IPS-11a (cell line): ENCODE measurements at regions not wholly inside any gene's neighbourhood (a gene's known extent, or its start where the extent isn't known, plus 50 kb on each side); places are given as distances from the start of the nearest gene placed in this dataset.
"Not testable (repeated sequence)": the region's sequence is repeated elsewhere in the genome, so short reads cannot be mapped to it uniquely, and the experiment has no call there.

Source experiments
- H3K4me3 ChIP-seq: one replicate; pipeline ENCODE4 v1.5.1; 2013; ENCODE audit warnings: low read depth, low read length, control low read depth

- H3K4me3 ChIP-seq = no peak overlapping the region
These were observed 788.9 kb downstream of the TBC1D32 start for GRCh38 chr6:120545353-120545752.

DNA sequence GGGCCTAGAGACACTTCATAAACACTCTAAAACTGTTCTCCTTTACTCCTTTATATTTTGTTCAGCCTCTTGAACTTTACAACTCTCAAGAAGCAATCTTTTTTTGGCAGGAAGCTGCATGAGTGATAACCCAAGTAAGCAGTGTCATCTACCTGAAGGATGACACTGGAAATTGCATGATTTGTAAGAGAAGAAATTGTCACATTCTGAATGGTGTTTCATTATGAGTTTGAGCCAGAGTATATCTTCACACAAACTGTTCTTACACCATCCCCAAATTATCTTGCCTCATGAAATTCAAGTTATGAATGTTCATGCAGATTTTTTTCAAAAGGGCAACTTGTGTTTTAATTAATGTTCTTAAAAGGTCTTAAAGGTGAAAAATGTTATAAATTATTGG is 799.3 kb downstream of the TBC1D32 start:
- no peak overlapping the region for H3K4me3 ChIP-seq

- no peak overlapping the region for H3K4me3 ChIP-seq
These were observed 807.7 kb downstream of the TBC1D32 start for GRCh38 chr6:120526576-120526975.

DNA sequence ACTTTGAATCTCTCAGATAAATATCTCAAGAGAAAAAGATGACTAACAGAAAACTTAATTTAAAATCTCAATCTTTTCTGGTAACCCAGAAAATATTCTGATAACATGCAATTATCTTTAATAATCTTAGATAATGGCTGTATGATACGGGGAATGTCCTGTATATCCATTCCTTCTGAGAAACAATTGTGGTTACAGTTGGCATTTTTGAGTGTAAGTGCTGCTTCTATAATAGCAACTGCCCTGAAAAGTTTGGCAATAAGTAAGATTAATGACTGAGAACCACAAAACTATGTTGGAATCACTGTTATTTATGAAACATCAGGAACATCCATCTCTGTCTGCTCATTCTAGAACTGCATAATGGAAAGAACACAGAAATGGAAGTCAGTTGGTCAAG is 819.7 kb downstream of the TBC1D32 start:
- no peak overlapping the region for H3K4me3 ChIP-seq

DNA sequence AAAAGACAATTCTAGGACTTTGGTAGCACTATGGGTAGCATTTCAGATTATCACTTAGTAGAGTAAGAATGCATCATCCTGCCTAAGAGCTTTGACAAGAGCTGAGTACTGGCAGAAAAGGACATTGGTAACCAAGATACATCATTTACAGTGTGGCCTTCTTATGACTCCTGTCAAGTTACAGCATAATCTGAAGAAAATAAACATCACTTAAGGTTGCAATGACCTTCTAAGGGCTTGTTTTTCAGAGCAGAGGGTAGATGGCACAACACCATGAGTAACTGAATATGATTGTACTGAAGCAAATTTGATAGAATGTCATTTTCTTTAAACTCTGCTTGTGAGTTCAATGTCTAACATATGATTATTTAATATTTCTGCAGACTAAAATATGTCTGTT is 822.6 kb downstream of the TBC1D32 start:
- H3K4me3 ChIP-seq = no peak overlapping the region

DNA sequence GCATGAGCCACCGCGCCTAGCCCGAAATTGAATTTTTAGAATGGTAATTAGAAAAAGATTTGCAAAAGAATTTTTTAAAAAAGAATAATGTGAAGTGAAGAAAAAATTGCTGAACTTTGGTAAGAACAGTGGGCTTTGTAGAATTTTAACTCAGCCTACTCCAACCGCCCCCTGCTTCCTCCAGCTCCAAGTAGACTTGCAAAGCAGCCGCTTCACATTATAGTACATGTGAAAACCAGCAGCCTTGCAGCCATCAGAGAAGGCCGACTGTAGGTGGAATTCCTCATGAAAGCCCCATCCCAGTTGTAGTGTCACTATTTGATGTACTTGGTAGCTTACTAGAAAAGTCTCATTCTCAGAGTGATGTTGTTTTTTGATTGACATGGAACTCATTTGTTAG is 835.6 kb downstream of the TBC1D32 start:
- H3K4me3 ChIP-seq = no peak overlapping the region

- no peak overlapping the region for H3K4me3 ChIP-seq
These were observed 837.6 kb downstream of the TBC1D32 start for GRCh38 chr6:120496661-120497060.

GRCh38 chr6:120493505-120493904 is 840.8 kb downstream of the TBC1D32 start:
- no peak overlapping the region for H3K4me3 ChIP-seq

- no peak overlapping the region for H3K4me3 ChIP-seq
These were observed 844.3 kb downstream of the TBC1D32 start for GRCh38 chr6:120489941-120490340.

DNA sequence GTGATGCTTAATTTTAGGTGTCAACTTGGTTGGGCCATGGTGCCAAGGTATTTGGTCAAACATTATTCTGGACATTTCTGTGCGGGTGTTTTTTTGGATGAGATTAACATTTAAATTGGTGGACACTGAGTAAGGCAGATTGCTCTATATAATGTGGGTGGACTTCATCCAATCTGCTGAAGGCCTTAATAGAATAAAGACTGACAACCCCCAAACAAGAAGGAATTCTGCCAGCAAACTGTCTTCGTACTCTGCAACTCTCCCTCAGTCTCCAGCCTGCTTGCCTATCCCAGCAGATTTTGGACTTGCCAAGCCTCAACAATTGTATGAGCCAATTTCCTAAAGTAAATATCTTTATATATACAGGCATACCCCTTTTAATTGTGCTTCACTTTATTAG is 850.1 kb downstream of the TBC1D32 start:
- H3K4me3 ChIP-seq = no peak overlapping the region

DNA sequence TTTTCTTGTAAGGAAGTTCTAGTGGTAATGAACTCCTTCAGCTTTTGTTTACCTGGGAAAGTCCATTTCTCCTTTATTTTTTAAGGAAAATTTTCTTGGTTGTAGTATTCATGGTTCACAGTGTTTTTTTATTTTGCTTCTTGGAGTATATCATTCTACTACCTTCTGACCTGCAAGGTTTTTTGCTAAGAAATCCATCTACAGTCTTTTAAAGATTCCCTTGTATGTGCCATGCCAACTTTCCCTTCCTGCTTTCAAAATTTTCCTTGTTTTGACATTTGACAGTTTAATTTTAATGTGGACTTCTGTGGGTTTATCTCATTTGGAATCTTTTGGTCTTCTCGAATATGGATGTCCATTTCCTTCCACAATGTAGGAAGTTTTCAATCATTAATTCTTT is 855.6 kb downstream of the TBC1D32 start:
- no peak overlapping the region for H3K4me3 ChIP-seq

DNA sequence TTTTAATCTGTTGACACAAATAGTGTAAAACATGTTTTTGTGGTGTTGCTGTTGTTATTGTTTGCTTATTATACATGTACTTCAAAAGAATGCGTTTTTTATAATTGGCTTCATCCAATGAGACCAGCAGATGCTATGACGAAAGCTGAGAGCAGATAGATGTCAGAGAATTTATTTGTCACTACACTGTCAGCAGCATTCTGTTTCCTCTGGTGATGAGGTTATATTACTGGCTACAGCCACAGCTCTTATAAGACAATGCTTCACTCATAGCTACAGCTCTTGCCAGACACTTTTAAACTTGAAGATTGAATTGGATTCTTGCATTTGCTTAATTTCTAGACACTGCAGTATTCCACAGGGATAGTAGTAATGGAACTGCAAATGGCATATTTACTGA is 860.5 kb downstream of the TBC1D32 start:
- H3K4me3 ChIP-seq = no peak overlapping the region

DNA sequence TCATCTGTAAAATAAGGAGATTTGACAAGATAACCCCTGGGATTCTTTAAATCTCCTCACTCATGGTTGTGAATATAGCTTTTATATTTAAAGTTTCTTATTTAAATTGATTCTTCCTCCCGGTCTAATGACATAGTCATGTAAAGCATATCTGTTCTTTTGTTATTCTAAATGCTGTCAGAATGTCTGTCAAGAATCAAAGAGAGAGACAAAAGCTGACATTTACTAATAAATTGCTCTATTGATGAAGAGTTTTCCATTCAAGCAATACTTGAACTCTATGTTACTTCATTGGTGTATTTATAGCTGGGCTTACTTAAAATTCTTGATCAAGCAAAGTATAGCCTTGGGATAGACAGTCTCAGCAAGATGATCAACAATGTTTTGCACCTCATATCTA is 865.8 kb downstream of the TBC1D32 start:
- no peak overlapping the region for H3K4me3 ChIP-seq

DNA sequence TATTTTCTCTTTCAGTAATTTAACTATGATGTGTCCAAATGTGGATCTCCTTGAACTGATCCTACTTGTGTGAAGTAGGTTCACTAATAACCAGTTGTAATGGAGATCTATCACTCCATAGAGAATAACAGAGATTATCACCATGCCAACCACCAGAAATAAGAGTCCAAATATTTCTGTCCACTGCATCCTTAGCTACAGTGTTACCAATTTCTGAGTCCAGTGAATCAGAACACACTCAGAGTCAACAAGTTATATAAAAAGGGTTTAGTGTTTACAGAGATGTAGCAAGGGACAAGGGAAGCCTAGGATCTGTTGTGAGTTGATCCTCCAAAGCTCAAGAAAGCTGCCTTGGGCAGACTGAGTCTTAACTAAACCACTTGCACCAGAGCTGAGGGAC is 882.8 kb downstream of the TBC1D32 start:
- no peak overlapping the region for H3K4me3 ChIP-seq

DNA sequence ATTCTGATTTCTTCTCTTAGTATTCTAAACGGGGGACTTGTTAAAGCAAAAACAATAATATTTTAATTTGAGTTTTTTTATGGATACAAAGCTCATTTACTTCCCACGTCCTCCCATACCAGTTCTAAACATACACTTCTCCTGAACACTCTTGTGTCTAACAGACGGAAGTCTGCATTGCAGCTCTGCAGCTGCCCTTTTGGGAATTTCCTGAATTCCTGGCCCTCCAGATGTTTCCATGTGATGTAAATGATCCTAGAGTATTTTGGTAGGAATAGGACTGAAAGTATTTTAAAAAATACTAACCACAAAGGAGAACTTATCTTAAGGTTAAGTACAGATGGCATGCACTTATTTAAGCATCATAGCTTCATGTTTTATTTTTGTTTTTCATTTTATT is 886.7 kb downstream of the TBC1D32 start:
- no peak overlapping the region for H3K4me3 ChIP-seq

GRCh38 chr6:120432840-120433239 is 901.4 kb downstream of the TBC1D32 start:
- not testable (repeated sequence) for H3K4me3 ChIP-seq

DNA sequence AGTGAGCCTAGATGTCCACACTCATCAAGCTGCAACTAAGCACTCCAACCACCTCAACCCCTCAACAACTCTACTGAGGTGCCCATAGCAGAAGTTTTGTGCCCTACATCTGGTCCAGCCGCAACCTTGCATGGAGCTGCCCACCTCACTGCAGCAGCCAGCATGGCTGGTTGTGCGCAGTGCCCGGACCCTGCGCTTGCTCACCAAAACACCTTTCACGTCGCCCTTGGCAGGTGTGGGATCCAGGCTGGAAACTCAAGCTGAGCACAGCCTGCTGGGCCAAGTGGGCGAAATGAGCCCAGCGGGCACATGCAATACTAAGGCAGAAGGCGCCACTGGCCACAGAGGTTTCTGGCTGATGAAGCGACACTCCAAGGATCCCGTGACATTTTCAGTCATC is 902.4 kb downstream of the TBC1D32 start:
- H3K4me3 ChIP-seq = no peak overlapping the region

- H3K4me3 ChIP-seq = no peak overlapping the region
These were observed 922.9 kb downstream of the TBC1D32 start for GRCh38 chr6:120411394-120411793.

- H3K4me3 ChIP-seq = no peak overlapping the region
These were observed 923.7 kb downstream of the TBC1D32 start for GRCh38 chr6:120410586-120410985.

DNA sequence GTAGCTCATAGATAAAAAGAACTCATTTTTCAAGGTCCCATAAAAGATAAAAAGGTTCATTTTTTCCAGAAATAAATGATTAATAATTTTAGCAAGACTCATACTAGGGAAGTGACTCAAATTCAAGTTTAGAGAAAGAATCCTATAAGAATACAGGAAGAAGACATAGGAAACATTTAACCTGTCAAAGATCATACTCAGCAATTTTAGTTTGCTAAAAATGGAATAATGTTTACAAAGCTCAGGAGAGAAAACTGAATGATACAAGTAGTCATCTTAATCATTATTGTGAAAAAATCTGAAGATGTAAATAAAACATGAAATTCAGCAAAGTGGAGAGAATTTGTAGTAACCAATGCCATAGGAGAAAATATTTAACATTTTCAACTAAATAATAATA is 926.6 kb downstream of the TBC1D32 start:
- no peak overlapping the region for H3K4me3 ChIP-seq

- H3K4me3 ChIP-seq = no peak overlapping the region
These were observed 928.3 kb downstream of the TBC1D32 start for GRCh38 chr6:120405947-120406346.

DNA sequence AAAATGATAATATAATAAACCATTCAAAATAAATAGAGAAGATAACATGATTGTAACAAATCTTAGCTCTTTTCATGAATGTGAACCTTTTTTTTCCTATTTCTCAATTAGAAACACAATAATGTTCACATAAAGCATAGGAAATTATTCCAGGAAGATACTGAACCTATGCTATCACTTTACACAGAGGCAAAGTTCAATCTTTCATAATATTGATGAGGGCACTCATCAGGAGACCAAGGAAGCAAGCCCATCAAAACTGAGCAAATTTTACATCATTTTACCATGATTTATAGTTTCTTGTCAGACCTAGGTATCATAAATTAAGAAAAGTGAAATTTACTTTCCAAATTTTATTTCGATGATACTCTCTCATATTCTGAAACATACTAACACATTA is 938.5 kb downstream of the TBC1D32 start:
- H3K4me3 ChIP-seq = no peak overlapping the region

- H3K4me3 ChIP-seq = no peak overlapping the region
These were observed 939.0 kb downstream of the TBC1D32 start for GRCh38 chr6:120395330-120395729.

DNA sequence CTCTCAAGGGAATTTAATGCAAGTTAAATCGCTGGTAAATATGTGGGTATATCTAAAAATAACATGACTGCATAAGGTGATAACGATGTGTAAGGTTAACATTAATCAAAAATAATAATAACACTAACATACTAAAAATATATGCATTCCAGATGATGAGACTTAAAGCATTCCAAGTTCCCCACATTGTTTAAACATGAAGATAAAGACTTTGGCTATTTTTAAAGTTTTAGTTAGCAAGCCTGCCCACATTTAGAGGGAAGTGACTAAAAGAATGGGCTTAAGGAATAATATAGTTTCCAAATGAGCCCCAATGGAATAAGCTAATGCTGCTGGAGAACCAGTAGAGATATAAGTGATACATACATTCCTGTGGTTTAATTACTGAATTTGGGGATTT is 941.3 kb downstream of the TBC1D32 start:
- H3K4me3 ChIP-seq = no peak overlapping the region
